ENCODE measurements at regions not wholly inside any gene's neighbourhood (a gene's known extent, or its start where the extent isn't known, plus 50 kb on each side); places are given as distances from the start of the nearest gene placed in this dataset.

GRCh38 chrX:9204560-9204959 lies 170.6 kb upstream of the FAM9B start:
- TF ChIP-seq SPI1 (IDR thresholded peaks at IDR 0.05; ENCODE audit: borderline replicate concordance, low read depth): no peak
- TF ChIP-seq, protein P1, sequence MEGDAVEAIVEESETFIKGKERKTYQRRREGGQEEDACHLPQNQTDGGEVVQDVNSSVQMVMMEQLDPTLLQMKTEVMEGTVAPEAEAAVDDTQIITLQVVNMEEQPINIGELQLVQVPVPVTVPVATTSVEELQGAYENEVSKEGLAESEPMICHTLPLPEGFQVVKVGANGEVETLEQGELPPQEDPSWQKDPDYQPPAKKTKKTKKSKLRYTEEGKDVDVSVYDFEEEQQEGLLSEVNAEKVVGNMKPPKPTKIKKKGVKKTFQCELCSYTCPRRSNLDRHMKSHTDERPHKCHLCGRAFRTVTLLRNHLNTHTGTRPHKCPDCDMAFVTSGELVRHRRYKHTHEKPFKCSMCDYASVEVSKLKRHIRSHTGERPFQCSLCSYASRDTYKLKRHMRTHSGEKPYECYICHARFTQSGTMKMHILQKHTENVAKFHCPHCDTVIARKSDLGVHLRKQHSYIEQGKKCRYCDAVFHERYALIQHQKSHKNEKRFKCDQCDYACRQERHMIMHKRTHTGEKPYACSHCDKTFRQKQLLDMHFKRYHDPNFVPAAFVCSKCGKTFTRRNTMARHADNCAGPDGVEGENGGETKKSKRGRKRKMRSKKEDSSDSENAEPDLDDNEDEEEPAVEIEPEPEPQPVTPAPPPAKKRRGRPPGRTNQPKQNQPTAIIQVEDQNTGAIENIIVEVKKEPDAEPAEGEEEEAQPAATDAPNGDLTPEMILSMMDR (IDR thresholded peaks at IDR 0.05; ENCODE audit: insufficient read depth, low read length): no peak
- TF ChIP-seq REST (IDR thresholded peaks at IDR 0.05; ENCODE audit: insufficient replicate concordance, low read depth): no peak
- no peak for TF ChIP-seq POLR2AphosphoS5 (IDR thresholded peaks at IDR 0.05; ENCODE audit: low read depth)
- TF ChIP-seq GABPA (IDR thresholded peaks at IDR 0.05; ENCODE audit: low read depth): no peak
- H3K27me3 ChIP-seq (ENCODE audit: insufficient read depth, poor library complexity, severe bottlenecking): no peaks in the 10 kb centered on the region
- H3K4me3 ChIP-seq (replicated peaks; ENCODE audit: insufficient read depth, low read length): no peak overlapping the region
- H3K27ac ChIP-seq (replicated peaks): no peak overlapping the region
- no peak for DNase-seq (ENCODE audit: low read depth in 1 of 2, low spot score in 1 of 2)

DNA sequence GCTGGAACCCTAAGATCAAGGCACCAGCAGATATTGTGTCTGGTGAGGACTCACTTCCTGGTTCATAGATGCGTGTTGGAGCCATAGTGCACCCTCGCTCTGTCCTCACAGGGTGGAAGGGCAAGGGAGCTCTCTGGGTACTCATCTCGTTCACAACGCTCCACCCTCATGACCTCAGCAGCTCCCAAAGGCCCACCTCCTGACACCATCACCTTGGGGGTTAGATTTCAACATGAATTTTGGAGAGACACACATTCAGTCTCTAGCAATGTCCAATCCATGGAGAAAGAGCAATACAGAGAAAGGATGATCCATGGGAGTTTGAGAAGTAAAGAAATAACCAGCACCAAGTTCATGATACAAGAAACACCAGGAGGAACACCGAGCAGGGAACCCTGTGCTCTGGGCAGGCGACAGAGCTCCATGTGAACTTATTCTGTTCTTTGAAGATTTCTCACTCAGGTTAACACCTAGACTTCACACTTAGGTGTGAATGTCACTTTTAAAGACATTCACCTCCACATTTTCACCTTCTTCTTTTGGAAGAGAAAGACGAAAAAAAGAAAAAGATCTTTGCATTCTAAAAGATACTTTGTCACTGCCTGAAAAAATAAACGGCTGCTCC lies 171.8 kb upstream of the FAM9B start:
- no peak for TF ChIP-seq GABPA (IDR thresholded peaks at IDR 0.05; ENCODE audit: low read depth)
- TF ChIP-seq, protein P1 (IDR thresholded peaks at IDR 0.05; ENCODE audit: insufficient read depth, low read length): no peak
- Histone ChIP-seq H3K27me3 (ENCODE audit: insufficient read depth, poor library complexity, severe bottlenecking) (no peaks in the 10 kb centered on the region), H3K4me3 (replicated peaks; ENCODE audit: insufficient read depth, low read length) (no peak overlapping the region), H3K27ac (replicated peaks) (no peak overlapping the region)
- no peak for DNase-seq (ENCODE audit: low read depth in 1 of 2, low spot score in 1 of 2)

DNA sequence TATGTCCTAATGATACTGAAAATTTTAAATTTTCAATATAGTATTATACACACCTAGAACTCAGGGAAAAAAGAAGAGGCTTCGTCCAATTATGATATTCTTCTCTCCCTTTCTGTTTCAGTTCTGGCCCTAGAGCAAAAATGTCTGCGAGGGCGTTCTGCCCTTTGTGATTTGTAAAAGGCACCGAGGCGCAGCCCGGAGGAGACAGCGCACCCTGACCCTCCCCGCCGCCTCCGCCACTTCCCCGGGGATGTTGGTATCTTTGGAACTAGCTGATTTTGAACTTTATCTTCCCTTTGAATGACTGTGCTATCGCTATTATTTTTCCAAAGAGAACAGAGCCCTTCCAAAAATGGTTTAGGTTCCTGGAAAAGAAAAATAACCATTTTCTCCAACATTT lies 173.2 kb upstream of the FAM9B start:
- TF ChIP-seq POLR2AphosphoS5 (IDR thresholded peaks at IDR 0.05; ENCODE audit: low read depth) (no peak), SPI1 (IDR thresholded peaks at IDR 0.05; ENCODE audit: borderline replicate concordance, low read depth) (no peak), GABPA (IDR thresholded peaks at IDR 0.05; ENCODE audit: low read depth) (no peak), REST (IDR thresholded peaks at IDR 0.05; ENCODE audit: insufficient replicate concordance, low read depth) (no peak)
- TF ChIP-seq, protein P1 (IDR thresholded peaks at IDR 0.05; ENCODE audit: insufficient read depth, low read length): no peak
- no peaks in the 10 kb centered on the region for H3K27me3 ChIP-seq (ENCODE audit: insufficient read depth, poor library complexity, severe bottlenecking)
- H3K4me3 ChIP-seq (replicated peaks; ENCODE audit: insufficient read depth, low read length): no peak overlapping the region
- no peak overlapping the region for H3K27ac ChIP-seq (replicated peaks)
- DNase-seq (ENCODE audit: low read depth in 1 of 2, low spot score in 1 of 2): no peak

GRCh38 chrX:9211269-9211668 lies 177.3 kb upstream of the FAM9B start:
- peak in 1 of 2 experiments; percentile 6 for DNase-seq (ENCODE audit: low read depth in 1 of 2, low spot score in 1 of 2)
- Histone ChIP-seq H3K4me3 (replicated peaks; ENCODE audit: insufficient read depth, low read length) (no peak overlapping the region), H3K27me3 (ENCODE audit: insufficient read depth, poor library complexity, severe bottlenecking) (no peaks in the 10 kb centered on the region), H3K27ac (replicated peaks) (no peak overlapping the region)
- peak; percentile 68 for TF ChIP-seq SPI1 (IDR thresholded peaks at IDR 0.05; ENCODE audit: borderline replicate concordance, low read depth)
- no peak for TF ChIP-seq REST (IDR thresholded peaks at IDR 0.05; ENCODE audit: insufficient replicate concordance, low read depth)
